ENCODE measurements at regions not wholly inside any gene's neighbourhood (a gene's known extent, or its start where the extent isn't known, plus 50 kb on each side); places are given as distances from the start of the nearest gene placed in this dataset.
"Not testable (repeated sequence)": the region's sequence is repeated elsewhere in the genome, so short reads cannot be mapped to it uniquely, and the experiment has no call there.

GRCh38 chr1:120278259-120278610 is 101.9 kb upstream of the SEC22B start:
- TF ChIP-seq CTCF, POLR2AphosphoS5, POLR2A (IDR thresholded peaks at IDR 0.05): not testable (repeated sequence)
